ENCODE measurements at regions not wholly inside any gene's neighbourhood (a gene's known extent, or its start where the extent isn't known, plus 50 kb on each side); places are given as distances from the start of the nearest gene placed in this dataset.

DNA sequence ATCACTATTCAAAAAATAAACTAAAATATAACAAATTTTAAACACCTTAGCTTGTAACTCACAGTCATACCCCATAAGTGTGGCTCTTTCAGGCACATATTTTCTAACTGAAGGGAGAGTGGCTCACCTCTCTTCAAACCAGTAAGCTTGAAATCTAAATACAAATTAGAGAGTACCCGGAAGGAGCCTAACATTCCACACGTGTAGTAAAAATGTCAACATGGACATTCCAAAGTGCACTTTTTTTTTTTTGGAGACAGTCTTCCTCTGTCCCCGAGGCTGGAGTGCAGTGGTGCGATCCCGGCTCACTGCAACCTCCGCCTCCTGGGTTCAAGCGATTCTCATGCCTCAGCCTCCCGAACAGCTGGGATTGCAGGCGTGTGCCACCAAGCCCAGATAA is 275.6 kb upstream of the ADGRL2 start:
- Histone ChIP-seq H3K23me2 (ENCODE audit: low read depth, low read length) (no peaks in the 10 kb centered on the region), H2BK15ac (ENCODE audit: low read length) (no peak overlapping the region), H3K27ac (ENCODE audit: low read depth, low read length) (no peak overlapping the region), H3K14ac (ENCODE audit: insufficient read length) (no peak overlapping the region), H3K36me3 (ENCODE audit: control insufficient read depth in 2 of 4, insufficient read depth in 4 of 4, low read length in 3 of 4) (no peaks in the 10 kb centered on the region), H3K4me2 (ENCODE audit: insufficient read depth in 1 of 2, low read depth in 2 of 2, low read length in 2 of 2) (no peak overlapping the region), H3K27me3 (replicated peaks in 1 of 4; ENCODE audit: control insufficient read depth in 3 of 4, extremely low read depth in 1 of 4, insufficient read depth in 3 of 4, low read length in 3 of 4) (no peaks in the 10 kb centered on the region), H2AFZ (ENCODE audit: low read length) (no peak overlapping the region), H3K23ac (ENCODE audit: insufficient read length) (no peak overlapping the region), H4K91ac (replicated peaks; ENCODE audit: insufficient read length, low read length) (no peak overlapping the region), H2BK12ac (ENCODE audit: low read depth, low read length) (no peak overlapping the region), H3K79me1 (ENCODE audit: low read depth, low read length) (no peaks in the 10 kb centered on the region), H4K5ac (ENCODE audit: insufficient read length, low read depth, low read length) (no peak overlapping the region), H3K9ac (replicated peaks in 1 of 4; ENCODE audit: extremely low read depth in 1 of 4, low read depth in 3 of 4, low read length in 3 of 4) (no peak overlapping the region), H3K4me1 (replicated peaks in 1 of 4; ENCODE audit: control insufficient read depth in 3 of 4, insufficient read depth in 4 of 4, low read length in 3 of 4) (no peaks in the 10 kb centered on the region), H3K4ac (replicated peaks; ENCODE audit: insufficient read length, low read depth, low read length) (no peak overlapping the region), H2BK20ac (ENCODE audit: low read length) (no peak overlapping the region), H2BK5ac (ENCODE audit: low read depth, low read length) (no peak overlapping the region), H2BK120ac (replicated peaks; ENCODE audit: low read depth, low read length) (no peak overlapping the region), H4K8ac (ENCODE audit: extremely low read depth, insufficient read depth, low read length) (no peak overlapping the region), H2AK5ac (ENCODE audit: low read depth, low read length) (no peak overlapping the region), H3K18ac (ENCODE audit: extremely low read depth, low read length) (no peak overlapping the region), H3K56ac (replicated peaks; ENCODE audit: insufficient read length, low read depth, low read length) (no peak overlapping the region), H3K79me2 (ENCODE audit: control insufficient read depth in 1 of 2, insufficient read depth in 2 of 2, low read length in 2 of 2) (no peaks in the 10 kb centered on the region), H3K4me3 (ENCODE audit: extremely low read depth in 1 of 4, insufficient read depth in 2 of 4, low read depth in 3 of 4, low read length in 4 of 4) (no peak overlapping the region), H4K20me1 (replicated peaks in 1 of 2; ENCODE audit: control insufficient read depth in 1 of 2, insufficient read depth in 2 of 2, low read length in 2 of 2) (no peaks in the 10 kb centered on the region), H3K9me3 (ENCODE audit: insufficient read depth in 2 of 2, low read depth in 1 of 2, low read length in 1 of 2) (no peaks in the 10 kb centered on the region)
- no peak for DNase-seq (ENCODE audit: low read depth in 1 of 2, low spot score in 2 of 2)
- WGBS, 2 experiments (ENCODE audit: extremely low coverage in 1 of 2, insufficient coverage in 1 of 2, insufficient read length in 1 of 2, insufficient replicate concordance in 2 of 2, low coverage in 1 of 2, low lambda C conversion rate in 2 of 2, missing lambda C conversion rate in 1 of 2): 95% methylated on average over 2 of the region's 9 CpGs; no CpG with 5 or more reads in 1 of the 2 experiments
- POLR2A ChIA-PET (ENCODE audit: partially characterized antibody): no interaction called here
- CTCF ChIA-PET (ENCODE audit: partially characterized antibody): interaction anchor here (0.6 to 1.2 kb wide), 2 partner anchors 8 to 680 kb away, joined by 3 read pairs; no protein-coding TSS in a partner anchor
- no peak for FAIRE-seq
- TF ChIP-seq RFX5 (IDR thresholded peaks at IDR 0.05; ENCODE audit: borderline replicate concordance, low read depth, low read length) (no peak), EP300 (IDR thresholded peaks at IDR 0.05; ENCODE audit: borderline replicate concordance in 1 of 2, low read depth in 2 of 2, low read length in 2 of 2) (no peak), TBP (IDR thresholded peaks at IDR 0.05; ENCODE audit: low read depth, low read length) (no peak), SIX5 (IDR thresholded peaks at IDR 0.05; ENCODE audit: low read depth, low read length) (no peak), RBBP5 (IDR thresholded peaks at IDR 0.05; ENCODE audit: borderline replicate concordance, low read depth, low read length) (no peak), TEAD4 (IDR thresholded peaks at IDR 0.05; ENCODE audit: low read depth, low read length) (no peak)
- TF ChIP-seq, protein P1, sequence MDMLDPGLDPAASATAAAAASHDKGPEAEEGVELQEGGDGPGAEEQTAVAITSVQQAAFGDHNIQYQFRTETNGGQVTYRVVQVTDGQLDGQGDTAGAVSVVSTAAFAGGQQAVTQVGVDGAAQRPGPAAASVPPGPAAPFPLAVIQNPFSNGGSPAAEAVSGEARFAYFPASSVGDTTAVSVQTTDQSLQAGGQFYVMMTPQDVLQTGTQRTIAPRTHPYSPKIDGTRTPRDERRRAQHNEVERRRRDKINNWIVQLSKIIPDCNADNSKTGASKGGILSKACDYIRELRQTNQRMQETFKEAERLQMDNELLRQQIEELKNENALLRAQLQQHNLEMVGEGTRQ (IDR thresholded peaks at IDR 0.05; ENCODE audit: low read length): no peak
- TF ChIP-seq, protein P2, sequence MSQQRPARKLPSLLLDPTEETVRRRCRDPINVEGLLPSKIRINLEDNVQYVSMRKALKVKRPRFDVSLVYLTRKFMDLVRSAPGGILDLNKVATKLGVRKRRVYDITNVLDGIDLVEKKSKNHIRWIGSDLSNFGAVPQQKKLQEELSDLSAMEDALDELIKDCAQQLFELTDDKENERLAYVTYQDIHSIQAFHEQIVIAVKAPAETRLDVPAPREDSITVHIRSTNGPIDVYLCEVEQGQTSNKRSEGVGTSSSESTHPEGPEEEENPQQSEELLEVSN (IDR thresholded peaks at IDR 0.05): no peak

Data from H1 (cell line).